A549 (cell line): ENCODE measurements at regions not wholly inside any gene's neighbourhood (a gene's known extent, or its start where the extent isn't known, plus 50 kb on each side); places are given as distances from the start of the nearest gene placed in this dataset.

ENCODE experiments used
- CEBPB ChIP-seq, 2 experiments: fragments of >200 bp in 1 of 2; sonication (Bioruptor Twin) in 1 of 2; formaldehyde crosslinking in 1 of 2; IDR thresholded peaks; 2 replicates each; pipeline ENCODE4 v1.6.1; 2012 to 2016
- CHD2 ChIP-seq: fragments of 150-350 bp; IDR thresholded peaks from 2 replicates; pipeline ENCODE4 v1.6.1; 2014; ENCODE audit warnings: low read length; ENCODE audit not compliant: partially characterized antibody
- EP300 ChIP-seq, 2 experiments: fragments of >200 bp; sonication (Bioruptor Twin); formaldehyde crosslinking; IDR thresholded peaks; 2 replicates in 1 of 2; 3 replicates in 1 of 2; pipeline ENCODE4 v1.6.1; 2016 to 2017
- GATA3 ChIP-seq: IDR thresholded peaks from 2 replicates; pipeline ENCODE4 v1.6.1; 2012; ENCODE audit warnings: borderline replicate concordance
- MAZ ChIP-seq: fragments of 150-350 bp; IDR thresholded peaks from 2 replicates; pipeline ENCODE4 v1.6.1; 2014; ENCODE audit warnings: antibody characterized with exemption, low read depth, low read length, borderline replicate concordance
- RFX5 ChIP-seq: fragments of 450-650 bp; IDR thresholded peaks from 2 replicates; pipeline ENCODE4 v1.7.1; 2014; ENCODE audit warnings: antibody characterized with exemption, mild to moderate bottlenecking, moderate library complexity
- TF ChIP-seq, protein P1 (sequence below): fragments of >200 bp; sonication (Bioruptor Twin); formaldehyde crosslinking; IDR thresholded peaks from 3 replicates; pipeline ENCODE4 v1.5.1; 2016
- TF ChIP-seq, protein P2 (sequence below): fragments of 200-600 bp; sonication (generic); IDR thresholded peaks from 2 replicates; pipeline ENCODE4 v1.6.1; 2016; ENCODE audit warnings: antibody characterized with exemption, mild to moderate bottlenecking, moderate library complexity

GRCh38 chr3:145188079-145188770 lies 972.8 kb downstream of the PLOD2 start:
- TF ChIP-seq, protein P1, sequence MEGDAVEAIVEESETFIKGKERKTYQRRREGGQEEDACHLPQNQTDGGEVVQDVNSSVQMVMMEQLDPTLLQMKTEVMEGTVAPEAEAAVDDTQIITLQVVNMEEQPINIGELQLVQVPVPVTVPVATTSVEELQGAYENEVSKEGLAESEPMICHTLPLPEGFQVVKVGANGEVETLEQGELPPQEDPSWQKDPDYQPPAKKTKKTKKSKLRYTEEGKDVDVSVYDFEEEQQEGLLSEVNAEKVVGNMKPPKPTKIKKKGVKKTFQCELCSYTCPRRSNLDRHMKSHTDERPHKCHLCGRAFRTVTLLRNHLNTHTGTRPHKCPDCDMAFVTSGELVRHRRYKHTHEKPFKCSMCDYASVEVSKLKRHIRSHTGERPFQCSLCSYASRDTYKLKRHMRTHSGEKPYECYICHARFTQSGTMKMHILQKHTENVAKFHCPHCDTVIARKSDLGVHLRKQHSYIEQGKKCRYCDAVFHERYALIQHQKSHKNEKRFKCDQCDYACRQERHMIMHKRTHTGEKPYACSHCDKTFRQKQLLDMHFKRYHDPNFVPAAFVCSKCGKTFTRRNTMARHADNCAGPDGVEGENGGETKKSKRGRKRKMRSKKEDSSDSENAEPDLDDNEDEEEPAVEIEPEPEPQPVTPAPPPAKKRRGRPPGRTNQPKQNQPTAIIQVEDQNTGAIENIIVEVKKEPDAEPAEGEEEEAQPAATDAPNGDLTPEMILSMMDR, result no peak
- no peak for TF ChIP-seq EP300 (IDR thresholded peaks at IDR 0.05)
- no peak for TF ChIP-seq RFX5
- no peak for TF ChIP-seq GATA3
- no peak for TF ChIP-seq CHD2
- no peak for TF ChIP-seq MAZ
- TF ChIP-seq CEBPB (IDR thresholded peaks at IDR 0.05), result no peak
- TF ChIP-seq, protein P2, sequence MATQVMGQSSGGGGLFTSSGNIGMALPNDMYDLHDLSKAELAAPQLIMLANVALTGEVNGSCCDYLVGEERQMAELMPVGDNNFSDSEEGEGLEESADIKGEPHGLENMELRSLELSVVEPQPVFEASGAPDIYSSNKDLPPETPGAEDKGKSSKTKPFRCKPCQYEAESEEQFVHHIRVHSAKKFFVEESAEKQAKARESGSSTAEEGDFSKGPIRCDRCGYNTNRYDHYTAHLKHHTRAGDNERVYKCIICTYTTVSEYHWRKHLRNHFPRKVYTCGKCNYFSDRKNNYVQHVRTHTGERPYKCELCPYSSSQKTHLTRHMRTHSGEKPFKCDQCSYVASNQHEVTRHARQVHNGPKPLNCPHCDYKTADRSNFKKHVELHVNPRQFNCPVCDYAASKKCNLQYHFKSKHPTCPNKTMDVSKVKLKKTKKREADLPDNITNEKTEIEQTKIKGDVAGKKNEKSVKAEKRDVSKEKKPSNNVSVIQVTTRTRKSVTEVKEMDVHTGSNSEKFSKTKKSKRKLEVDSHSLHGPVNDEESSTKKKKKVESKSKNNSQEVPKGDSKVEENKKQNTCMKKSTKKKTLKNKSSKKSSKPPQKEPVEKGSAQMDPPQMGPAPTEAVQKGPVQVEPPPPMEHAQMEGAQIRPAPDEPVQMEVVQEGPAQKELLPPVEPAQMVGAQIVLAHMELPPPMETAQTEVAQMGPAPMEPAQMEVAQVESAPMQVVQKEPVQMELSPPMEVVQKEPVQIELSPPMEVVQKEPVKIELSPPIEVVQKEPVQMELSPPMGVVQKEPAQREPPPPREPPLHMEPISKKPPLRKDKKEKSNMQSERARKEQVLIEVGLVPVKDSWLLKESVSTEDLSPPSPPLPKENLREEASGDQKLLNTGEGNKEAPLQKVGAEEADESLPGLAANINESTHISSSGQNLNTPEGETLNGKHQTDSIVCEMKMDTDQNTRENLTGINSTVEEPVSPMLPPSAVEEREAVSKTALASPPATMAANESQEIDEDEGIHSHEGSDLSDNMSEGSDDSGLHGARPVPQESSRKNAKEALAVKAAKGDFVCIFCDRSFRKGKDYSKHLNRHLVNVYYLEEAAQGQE, result no peak
